OCI-LY3 (cell line): ENCODE measurements at regions not wholly inside any gene's neighbourhood (a gene's known extent, or its start where the extent isn't known, plus 50 kb on each side); places are given as distances from the start of the nearest gene placed in this dataset.

Experiments used
- CTCF ChIP-seq: fragments of 200-600, 300-600 bp; sonication (generic); IDR thresholded peaks from 2 replicates; pipeline ENCODE4 v1.5.1; 2014; ENCODE audit warnings: antibody characterized with exemption, low read length, low read depth
- EZH2phosphoT487 ChIP-seq: fragments of 200-600 bp; shearing (Covaris generic); IDR thresholded peaks from 2 replicates; pipeline ENCODE4 v1.6.1; 2018; ENCODE audit warnings: antibody characterized with exemption, mixed run types, low read depth

GRCh38 chr11:38867338-38867737 lies 2269.3 kb upstream of the RAG2 start:
- TF ChIP-seq EZH2phosphoT487 (no peak), CTCF (no peak)
